ENCODE measurements at regions not wholly inside any gene's neighbourhood (a gene's known extent, or its start where the extent isn't known, plus 50 kb on each side); places are given as distances from the start of the nearest gene placed in this dataset.

DNA sequence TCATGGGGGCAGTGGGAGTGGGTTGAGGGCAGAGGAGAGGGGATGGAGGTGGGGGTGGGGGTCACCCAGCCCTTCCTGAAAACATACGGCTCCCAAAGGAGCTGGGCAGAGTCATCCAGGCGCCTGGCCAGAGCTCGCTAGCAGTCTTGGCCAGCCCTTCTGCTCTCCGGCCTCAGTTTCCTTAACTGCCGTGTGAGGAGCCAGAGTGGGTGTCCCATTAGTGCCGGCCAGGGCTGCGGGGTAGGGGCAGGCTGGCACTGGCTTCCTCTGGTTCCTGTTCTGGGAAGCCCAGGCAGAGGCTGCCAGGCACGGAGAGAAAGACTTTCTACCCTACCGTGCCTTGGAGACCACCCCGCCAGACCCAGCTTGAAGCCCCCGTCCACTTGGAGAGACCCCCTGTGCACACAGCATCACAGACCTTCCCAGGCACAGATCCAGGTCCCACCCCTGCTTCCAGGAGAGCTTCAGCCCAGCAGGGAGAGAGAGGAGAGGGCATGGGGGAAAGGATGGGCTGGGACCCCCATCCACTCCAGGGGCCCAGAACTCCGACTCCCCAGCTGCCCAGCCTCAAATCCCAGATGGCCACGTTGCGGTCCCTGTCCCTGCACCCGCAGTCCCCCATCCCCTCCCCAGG lies 93.3 kb downstream of the RFLNA start:
- in situ Hi-C loops (cut with MboI; ENCODE audit: low sequenced_read_pairs) = no loop called here

DNA sequence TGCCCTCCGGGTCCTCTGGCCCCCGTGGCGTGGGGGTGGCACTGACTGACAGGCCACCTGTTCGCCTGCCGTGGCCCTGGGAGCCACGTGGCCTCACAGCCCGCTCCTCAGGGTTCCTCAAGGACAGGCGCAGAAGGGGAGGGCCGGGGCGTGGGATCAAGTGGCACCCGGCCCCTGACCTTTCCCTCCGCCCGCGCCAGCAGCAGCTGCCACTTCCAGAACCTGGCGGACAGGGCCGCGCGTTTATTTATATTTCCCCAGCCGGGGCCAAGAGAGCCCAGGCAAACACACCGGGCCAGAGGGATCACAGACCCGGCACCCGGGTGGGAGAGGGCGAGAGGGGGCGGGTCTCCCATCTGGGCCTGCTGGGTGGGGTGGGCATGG lies 92.6 kb downstream of the RFLNA start:
- in situ Hi-C loops (cut with MboI; ENCODE audit: low sequenced_read_pairs) = no loop called here

DNA sequence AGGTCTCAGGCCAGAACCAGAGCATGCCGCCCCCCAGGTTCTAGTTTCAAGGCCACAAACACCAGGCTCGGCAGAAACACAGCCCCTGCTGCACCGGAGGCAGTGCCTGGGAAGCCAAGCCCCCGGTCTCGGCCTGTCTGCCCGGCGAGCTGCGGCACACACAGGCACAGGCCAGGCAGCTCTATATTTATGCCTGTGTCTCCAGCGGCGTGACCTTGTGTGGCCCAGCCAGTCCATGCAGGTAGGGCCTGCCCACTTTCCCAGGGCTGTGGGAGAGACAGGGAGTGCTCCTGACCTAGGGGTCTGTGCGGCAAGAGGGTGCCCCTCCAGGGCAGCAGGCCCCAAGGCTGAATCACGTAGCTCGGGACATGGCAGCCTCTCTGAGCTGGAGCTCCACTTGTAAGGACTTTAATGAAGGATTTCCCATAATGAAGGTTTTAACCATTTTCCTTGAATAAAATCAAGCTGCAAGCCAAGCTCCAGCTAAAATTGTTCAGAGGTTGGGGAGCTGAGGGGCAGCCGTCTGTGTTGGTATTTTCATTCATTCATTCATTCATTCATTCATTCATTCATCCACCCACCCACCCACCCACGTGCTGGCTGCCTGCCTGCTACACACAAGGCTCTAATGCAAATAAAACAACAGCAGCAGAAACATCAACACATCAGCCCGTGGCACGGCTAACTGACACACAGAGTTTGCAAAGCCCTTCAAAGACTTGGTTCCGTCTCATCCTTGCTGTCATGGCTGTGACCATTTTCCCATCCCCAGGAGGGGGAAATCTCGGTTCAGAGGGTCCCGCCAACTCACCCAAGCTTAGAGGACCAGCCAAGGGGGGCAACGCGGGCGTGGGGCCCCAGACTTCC lies 92.0 kb downstream of the RFLNA start:
- in situ Hi-C loops (cut with MboI; ENCODE audit: low sequenced_read_pairs) = no loop called here

DNA sequence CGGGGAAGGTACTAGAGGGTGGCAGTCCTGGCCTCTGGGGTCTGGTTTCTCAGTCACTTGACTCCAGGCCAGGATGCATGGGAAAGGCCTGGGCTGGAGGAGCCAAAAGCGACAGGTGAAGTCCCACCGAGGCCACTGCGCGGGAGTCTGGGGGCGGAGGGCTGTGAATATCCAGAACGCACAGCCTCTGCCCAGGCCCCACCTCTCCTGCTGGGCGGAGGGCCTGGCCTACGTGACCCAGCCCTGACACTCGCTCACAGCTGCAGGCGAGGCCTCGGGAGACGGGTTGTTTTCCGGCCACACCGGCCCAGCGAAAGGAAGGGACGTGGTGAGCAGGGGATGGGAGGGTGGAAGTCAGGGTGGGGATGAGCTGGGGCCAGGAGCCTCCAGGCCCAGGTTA lies 91.2 kb downstream of the RFLNA start:
- in situ Hi-C loops (cut with MboI; ENCODE audit: low sequenced_read_pairs) = no loop called here

DNA sequence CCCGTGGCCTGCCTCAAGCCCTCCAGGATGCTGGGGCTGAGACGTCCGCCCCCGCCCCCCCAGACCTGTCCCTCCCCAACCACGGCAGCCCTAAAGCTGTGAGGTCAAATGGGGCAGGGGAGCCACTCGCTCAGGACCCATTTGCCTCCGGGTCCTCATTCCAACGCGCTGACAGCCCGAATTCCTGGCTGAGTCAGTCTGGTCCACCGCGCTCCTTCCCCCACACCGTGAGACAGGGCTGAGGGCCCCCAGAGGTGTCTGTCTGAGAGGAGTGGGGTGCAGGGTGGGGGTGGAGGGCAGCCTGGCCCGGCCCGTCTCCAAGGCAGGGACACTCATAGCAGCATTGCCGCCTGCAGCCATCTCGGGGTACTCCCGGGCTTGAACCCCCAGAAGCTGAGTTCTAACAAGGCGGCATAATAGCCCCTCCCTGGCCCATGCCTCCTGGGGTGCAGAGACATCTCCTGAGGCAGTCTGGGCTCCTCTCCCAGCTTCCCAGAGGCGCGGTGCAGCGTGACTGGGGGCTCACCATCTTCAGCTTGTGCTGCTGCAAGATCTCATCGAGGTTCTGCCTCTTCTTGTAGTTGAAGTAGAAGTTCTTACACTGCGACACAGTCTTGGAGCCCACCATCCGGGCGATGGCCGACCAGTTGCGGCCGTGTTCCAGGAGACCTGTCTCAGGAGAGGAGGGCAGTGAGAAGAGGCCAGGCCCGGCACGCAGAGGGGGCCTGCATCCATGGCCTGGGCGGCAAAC lies 90.5 kb downstream of the RFLNA start:
- in situ Hi-C loops (cut with MboI; ENCODE audit: low sequenced_read_pairs) = no loop called here

DNA sequence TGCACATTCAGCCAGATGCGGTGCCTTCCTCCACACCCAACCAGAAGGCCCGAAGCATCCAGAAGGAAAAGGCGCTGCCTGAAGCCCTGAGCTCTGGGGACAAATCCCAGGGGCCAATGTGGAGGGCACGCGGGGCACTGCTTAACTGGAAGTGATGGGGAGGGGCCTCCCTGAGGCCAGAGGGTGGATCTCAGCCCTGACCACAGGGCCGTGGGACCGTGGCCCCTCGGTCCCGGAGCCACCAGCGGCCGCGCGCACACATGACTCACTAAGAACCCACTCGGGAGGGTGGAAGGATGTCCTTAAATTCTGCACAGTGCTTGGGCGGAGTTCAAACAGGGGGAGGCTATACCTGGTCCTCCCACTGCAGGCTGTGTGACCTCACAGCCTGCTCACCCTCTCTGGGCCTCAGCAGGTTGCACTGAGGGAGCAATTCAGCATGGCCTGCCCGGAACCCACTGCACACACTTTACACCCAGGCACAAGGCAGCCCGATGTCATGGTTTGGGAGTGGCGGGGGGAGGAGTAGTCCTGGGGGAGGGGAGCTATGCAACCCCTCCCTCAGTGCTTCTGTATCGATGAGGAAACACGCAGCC lies 89.5 kb downstream of the RFLNA start:
- in situ Hi-C loops (cut with MboI; ENCODE audit: low sequenced_read_pairs) = no loop called here

DNA sequence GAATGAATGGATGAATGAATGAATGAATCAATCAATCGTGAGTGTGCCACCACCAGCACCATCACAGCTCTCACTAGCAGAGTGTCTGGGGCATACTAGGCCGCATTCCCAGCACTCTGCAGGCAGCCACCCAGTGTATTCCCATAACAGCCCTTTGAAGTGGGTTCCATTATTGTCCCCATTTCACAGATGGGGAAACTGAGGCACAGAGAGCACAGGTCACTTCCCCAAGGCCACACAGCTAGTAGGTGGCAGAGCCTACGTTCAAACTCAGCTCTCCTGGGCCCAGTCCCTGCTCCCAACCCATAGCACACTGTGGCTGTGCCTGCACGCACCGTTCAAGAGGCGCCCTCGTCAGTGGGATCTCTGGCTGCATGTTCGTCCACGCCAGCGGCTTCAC lies 88.1 kb downstream of the RFLNA start:
- in situ Hi-C loops (cut with MboI; ENCODE audit: low sequenced_read_pairs) = no loop called here

DNA sequence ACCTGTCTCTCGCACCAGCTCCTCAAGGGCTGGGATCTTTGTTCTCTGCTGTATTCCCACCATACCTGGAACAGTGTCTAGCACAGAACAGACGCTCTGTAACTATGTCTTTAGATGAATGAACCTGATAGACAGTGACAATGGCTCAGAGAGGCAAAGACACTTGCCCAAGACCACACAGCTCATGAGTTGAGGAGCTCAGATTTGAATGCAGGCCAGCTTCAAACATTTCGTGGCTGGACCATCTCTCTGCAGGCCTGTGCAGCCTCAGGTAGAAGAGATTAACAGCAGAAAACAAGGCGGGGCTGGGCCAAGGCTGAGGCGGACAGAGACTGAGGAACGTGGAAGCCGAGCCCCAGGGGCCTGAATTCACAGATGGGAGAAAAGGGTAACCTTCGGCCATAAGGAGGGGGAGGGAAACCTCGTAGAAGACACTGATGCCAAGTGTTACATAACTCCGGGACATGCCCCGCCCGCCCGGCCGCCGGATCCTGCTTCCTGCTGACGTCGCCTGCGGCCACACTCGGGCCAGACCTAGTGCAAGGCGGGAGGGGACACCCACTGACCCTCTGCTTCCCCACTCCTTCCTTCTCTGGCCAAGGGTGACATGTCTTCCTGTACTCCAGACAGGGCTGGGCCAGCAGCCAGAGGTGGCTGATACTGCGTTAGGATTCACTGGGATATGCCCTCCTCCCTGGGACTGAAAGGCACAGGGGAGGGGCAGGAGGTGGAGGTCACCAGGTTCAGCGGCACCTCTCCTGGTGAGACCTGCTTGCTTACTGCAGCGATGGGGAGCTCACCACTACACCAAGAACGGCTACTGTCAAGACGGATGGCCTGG lies 86.8 kb downstream of the RFLNA start:
- in situ Hi-C loops (cut with MboI; ENCODE audit: low sequenced_read_pairs) = no loop called here

DNA sequence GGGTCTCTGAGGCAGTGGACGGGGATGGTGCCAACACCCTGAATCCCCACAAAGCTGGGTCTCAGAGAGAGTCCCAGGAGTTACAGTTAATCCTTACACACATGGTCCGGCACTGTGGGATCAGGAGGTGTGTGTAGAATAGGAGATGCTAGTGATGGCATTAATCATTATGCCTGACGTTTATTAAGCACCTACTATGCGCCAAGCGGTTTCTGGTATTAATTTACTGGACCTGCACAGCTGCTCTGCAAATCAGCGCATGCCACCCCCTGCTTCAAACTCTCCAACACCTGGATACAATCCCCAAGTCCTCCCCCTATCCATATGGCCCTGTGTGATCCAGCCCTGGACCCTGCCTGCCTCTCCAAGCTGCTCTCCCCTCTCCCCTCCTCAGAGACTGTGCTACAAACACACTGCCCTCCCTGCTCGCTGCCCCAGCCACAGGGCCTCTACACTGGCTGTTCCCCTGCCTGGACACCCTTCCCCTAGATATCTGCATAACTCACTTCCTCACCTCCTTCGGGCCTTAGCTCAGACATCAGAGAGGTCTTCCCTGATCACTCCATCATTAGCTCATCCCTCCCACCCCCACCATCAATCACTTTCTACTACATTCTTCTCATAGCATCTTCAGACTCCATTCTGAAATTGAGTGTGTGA lies 86.0 kb downstream of the RFLNA start:
- in situ Hi-C loops (cut with MboI; ENCODE audit: low sequenced_read_pairs) = no loop called here

DNA sequence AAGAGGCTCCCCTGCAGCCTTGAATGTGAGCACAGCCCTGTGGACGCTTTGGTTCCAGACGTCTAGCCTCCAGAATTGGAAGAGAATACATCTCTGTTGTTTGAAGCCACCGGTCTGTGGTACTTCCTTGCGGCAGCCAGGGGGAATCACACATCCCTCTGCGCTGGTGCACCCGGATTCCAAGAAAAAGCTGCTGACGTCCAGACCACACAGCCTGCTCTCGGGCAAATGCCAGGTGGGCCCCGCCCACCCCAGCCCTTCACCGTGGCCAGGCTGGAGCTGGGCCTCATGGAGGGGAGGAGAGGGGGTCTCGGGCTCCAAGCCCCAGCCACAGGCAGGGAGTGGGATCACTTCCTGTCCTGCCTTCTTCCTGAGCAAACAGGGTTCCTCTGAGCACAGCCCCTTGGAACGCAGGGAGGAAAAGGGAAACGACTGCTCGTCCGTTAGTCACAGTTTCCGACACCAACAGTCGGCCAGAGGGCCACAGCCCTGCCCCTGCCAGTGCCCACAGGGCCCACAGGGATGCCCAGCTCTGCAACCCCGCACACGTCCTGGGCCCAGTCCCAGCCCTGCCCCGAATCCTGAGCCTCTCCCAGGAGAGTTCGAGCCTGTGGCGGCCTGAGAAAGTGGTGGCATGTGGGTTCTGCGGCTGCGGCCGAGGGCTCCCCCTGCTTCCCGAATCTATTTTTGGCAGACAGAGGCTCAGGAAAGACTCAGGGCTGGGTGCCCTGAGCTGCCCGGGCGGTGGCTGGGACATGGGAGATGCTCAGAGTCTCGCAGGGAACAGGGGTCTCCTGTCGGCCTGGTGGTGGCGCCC lies 85.3 kb downstream of the RFLNA start:
- in situ Hi-C loops (cut with MboI; ENCODE audit: low sequenced_read_pairs) = no loop called here

DNA sequence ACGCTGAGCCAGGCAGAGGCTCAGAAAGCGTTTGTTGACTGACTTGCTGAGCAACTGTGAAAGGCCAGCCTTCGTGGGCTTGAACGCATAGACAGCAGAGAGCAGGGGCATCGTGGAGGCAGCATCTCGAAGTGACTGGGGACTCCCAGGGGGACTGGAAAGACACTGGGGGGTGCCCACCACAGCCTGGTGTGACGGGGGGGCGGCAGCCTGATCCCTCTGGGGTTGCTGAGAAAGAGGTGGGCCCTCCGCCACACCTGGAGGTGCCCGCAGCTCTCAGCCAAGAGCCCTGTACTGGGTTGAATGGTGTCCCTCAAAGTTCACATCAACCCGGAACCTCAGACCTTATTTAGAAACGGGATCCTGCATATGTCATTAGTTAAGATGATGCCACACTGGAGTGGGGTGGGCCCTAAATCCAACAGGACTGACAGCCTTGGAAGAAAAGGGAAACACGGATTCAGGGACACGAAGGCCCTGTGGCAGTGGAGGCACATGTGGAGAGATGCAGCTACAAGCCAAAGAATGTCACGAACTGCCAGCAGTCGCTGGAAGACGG lies 84.6 kb downstream of the RFLNA start:
- in situ Hi-C loops (cut with MboI; ENCODE audit: low sequenced_read_pairs) = no loop called here

DNA sequence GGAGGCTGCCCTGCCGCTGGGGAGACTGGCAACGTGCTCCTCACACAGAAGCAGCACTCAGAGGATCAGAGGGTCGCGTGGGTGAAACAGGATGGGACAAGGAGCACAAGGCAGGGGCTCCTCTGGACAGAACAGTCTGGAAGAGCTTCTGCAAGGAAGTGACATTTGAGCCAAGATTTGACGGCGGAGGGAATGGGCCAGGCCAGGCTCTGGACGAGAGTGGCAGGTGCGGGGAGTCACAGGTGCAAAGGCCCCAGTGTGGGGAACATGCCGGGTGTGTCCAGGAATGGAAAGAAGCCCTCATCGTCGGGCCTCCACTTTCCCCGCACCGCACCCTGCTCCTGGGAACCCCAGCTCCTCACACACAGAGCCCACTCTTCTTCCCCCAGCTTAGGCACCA lies 84.0 kb downstream of the RFLNA start:
- in situ Hi-C loops (cut with MboI; ENCODE audit: low sequenced_read_pairs) = no loop called here

DNA sequence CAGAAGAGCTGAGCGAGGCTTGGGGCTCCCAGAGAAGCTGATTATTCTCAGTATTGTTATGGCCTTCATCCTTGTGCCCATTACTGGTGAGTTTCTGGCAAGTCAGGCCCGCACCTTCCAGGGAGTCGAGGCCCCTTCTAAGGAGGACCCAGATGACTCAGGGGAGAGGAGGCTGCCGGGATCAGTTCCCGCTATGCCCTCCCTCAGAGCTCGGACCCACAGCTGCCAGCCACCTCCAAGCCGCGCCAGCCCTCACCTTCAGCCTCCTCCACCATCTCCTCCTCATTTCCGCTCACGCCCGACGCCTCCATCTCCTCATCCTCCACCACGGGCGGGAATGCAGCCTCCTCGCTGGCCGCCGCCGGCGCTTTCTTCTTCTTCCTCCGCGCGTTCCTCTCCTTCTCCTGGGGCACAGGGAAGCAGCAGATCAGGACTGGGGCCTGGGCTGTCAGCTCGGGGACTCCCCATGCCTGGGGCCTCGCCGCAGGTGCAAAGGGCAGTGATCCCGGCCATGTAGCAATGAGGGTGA lies 83.2 kb downstream of the RFLNA start:
- in situ Hi-C loops (cut with MboI; ENCODE audit: low sequenced_read_pairs) = no loop called here

DNA sequence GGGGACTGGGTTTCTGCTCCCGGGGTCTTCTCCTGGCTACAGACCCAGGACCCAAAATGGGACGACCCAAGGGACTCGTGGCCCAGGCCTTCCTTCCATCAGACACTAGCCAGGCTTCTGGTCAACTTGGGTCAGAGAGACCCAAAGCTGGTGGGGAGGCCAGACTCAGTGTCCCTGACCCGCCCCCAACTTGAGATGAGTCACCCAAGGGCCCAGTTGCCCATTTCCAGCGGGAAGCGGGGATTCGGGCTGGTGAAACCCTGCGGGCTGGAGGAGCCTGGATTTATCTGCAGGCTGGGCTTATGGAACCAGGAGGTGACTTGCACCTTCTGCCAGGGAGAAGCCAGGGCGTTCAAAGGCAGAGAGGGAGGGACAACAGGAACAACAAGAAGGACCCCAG lies 81.5 kb downstream of the RFLNA start:
- in situ Hi-C loops (cut with MboI; ENCODE audit: low sequenced_read_pairs) = no loop called here

DNA sequence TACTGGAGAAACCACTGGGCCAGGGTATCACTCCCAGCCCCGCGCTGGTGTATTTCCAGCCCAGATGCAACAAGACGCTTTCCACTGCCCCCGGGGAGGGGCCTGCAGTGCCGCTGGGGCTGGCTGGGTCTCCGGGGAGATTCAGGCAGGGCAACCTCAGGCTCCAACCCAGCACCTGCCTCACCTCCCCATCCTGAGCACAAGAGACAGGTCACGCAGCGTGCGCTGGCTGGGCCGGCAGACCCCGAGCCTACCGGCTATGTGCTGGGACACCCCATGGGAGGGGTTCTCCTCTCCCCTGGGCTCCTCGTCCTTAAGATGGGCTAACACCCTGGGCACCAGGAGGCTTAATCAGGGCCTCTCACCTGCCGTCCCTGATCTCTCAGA lies 80.9 kb downstream of the RFLNA start:
- in situ Hi-C loops (cut with MboI; ENCODE audit: low sequenced_read_pairs) = no loop called here

DNA sequence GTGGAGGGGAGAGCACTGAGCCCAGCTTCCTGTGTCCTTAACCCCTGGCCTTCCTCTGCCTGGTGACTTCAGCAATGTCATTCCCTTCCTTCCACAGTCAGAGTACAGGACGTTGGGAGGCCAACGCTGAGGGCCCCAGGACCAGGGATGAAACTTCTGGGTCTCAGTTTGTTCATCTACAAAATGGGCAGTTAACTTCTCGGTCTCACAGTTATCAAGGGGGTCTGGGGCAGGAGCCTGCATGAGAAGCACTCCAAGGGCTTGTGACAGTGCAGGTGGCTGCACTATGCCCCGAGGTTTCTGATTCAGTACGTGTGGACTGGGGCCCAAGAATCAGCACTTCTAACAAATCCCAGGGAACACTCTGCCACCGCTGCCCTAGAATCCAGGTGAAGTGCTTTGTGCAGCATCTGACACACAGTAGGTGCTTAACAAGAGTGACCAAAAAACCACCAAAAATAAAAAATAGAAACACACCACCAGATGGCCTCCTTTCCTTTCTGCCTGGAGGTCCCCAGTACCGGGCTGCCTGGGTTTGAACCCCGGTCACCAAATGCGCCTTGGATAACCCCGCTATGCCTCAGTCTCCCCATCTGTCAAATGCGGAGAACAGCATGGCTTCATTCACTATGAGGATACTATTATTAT lies 80.4 kb downstream of the RFLNA start:
- in situ Hi-C loops (cut with MboI; ENCODE audit: low sequenced_read_pairs) = no loop called here

DNA sequence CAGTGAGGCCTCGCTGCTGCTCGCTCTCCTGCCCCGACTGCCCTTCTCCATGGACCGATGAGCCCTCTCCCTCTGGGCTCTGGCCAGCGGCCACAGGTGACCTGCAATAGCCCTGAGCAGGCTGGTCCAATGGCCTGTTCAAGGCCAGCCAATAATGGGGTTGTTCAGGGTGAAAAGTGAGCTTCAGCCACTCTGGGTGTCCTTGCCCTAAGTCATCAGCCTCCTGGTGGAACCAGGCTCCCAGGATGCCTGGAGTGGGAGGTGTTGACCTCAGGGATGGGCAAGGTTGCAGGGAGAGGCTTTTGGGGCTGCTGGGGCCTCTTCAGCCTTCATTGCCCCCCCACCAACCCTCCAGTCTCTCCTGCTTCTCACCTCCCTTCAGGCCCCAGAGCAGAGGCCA lies 79.7 kb downstream of the RFLNA start:
- in situ Hi-C loops (cut with MboI; ENCODE audit: low sequenced_read_pairs) = no loop called here

DNA sequence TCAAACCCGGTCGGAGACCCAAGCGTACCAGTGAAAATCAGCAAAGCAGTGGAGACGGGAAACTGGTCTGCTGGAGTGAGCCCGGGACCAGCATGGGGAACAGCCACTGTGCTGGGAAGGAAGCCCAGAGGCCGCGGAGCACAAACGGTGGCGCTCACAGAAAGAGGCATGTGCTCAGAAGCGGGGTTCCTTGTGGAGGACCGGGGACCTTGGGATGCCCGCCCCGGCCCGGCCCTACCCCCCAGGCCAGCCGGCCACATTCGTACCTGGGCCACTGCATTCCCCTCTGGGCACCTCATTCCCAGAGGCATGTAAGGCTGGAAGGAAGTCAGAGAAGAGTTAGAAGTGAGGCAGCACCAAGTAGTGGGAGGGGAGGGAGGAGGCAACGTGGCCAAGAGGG lies 79.3 kb downstream of the RFLNA start:
- in situ Hi-C loops (cut with MboI; ENCODE audit: low sequenced_read_pairs) = no loop called here
